GM21423 (cell line): ENCODE measurements at regions not wholly inside any gene's neighbourhood (a gene's known extent, or its start where the extent isn't known, plus 50 kb on each side); places are given as distances from the start of the nearest gene placed in this dataset.
"Not testable (repeated sequence)": the region's sequence is repeated elsewhere in the genome, so short reads cannot be mapped to it uniquely, and the experiment has no call there.

Experiments
- ATAC-seq: cut with Tn5 transposase; IDR thresholded peaks from one replicate; pipeline ENCODE4 v1.9.1; 2021; ENCODE audit warnings: mild to moderate bottlenecking, moderate library complexity; ENCODE audit not compliant: unreplicated experiment

GRCh38 chrX:16316331-16316730, 149.1 kb downstream of the MAGEB17 start:
- ATAC-seq: no peak

- no peak for ATAC-seq
Observed at GRCh38 chrX:16319929-16320328, 152.6 kb downstream of the MAGEB17 start.

- ATAC-seq: no peak
Observed at GRCh38 chrX:16320765-16321355, 153.6 kb downstream of the MAGEB17 start.

GRCh38 chrX:16333453-16333852, 166.2 kb downstream of the MAGEB17 start:
- no peak for ATAC-seq

GRCh38 chrX:16335181-16335580, 167.9 kb downstream of the MAGEB17 start:
- ATAC-seq: no peak

- ATAC-seq: no peak
Observed at GRCh38 chrX:16347968-16348670, 180.8 kb downstream of the MAGEB17 start.

- ATAC-seq: no peak
Observed at GRCh38 chrX:16357902-16358301, 190.6 kb downstream of the MAGEB17 start.

- not testable (repeated sequence) for ATAC-seq
Observed at GRCh38 chrX:16360056-16360455, 192.8 kb downstream of the MAGEB17 start.

- no peak for ATAC-seq
Observed at GRCh38 chrX:16368696-16369095, 201.4 kb downstream of the MAGEB17 start.

GRCh38 chrX:16376056-16376455, 208.8 kb downstream of the MAGEB17 start:
- no peak for ATAC-seq

- ATAC-seq: no peak
Observed at GRCh38 chrX:16386126-16386525, 218.8 kb downstream of the MAGEB17 start.

- ATAC-seq: no peak
Observed at GRCh38 chrX:16392597-16392996, 225.3 kb downstream of the MAGEB17 start.

GRCh38 chrX:16394290-16394689, 227.0 kb downstream of the MAGEB17 start:
- ATAC-seq: no peak

- ATAC-seq: no peak
Observed at GRCh38 chrX:16403808-16404207, 236.5 kb downstream of the MAGEB17 start.

GRCh38 chrX:16416588-16416987, 233.4 kb upstream of the S100G start:
- no peak for ATAC-seq

- no peak for ATAC-seq
Observed at GRCh38 chrX:16418650-16419049, 231.3 kb upstream of the S100G start.

GRCh38 chrX:16427668-16428067, 222.3 kb upstream of the S100G start:
- no peak for ATAC-seq

GRCh38 chrX:16429406-16429805, 220.6 kb upstream of the S100G start:
- no peak for ATAC-seq

- ATAC-seq: no peak
Observed at GRCh38 chrX:16431266-16431665, 218.7 kb upstream of the S100G start.

- no peak for ATAC-seq
Observed at GRCh38 chrX:16433021-16433420, 216.9 kb upstream of the S100G start.

GRCh38 chrX:16435399-16435986, 214.5 kb upstream of the S100G start:
- no peak for ATAC-seq
